SK-N-SH treated with all-trans-retinoic acid at 6 μM for 48 hours (cell line): ENCODE measurements at regions not wholly inside any gene's neighbourhood (a gene's known extent, or its start where the extent isn't known, plus 50 kb on each side); places are given as distances from the start of the nearest gene placed in this dataset.

Source experiments
- ATAC-seq: fragments of 200-7000 bp; cut with Tn5 transposase; 3 replicates; pipeline ENCODE4 v1.9.1; 2020; ENCODE audit warnings: mild to moderate bottlenecking, moderate library complexity
- ARNTL ChIP-seq: fragments of 450-650 bp; formaldehyde crosslinking; IDR thresholded peaks from 2 replicates; pipeline ENCODE4 v1.5.0; 2020; ENCODE audit warnings: low read depth, mild to moderate bottlenecking, moderate library complexity, borderline replicate concordance
- BACH2 ChIP-seq: fragments of 250-450 bp; sonication (Bioruptor Pico); IDR thresholded peaks from 2 replicates; pipeline ENCODE4 v1.9.0; 2021; ENCODE audit warnings: mild to moderate bottlenecking, borderline replicate concordance
- CREB5 ChIP-seq: fragments of 250-450 bp; sonication (Bioruptor Pico); IDR thresholded peaks from 2 replicates; pipeline ENCODE4 v1.5.1; 2020; ENCODE audit warnings: low read depth, mild to moderate bottlenecking, moderate library complexity
- CSDC2 ChIP-seq: fragments of 250-450 bp; sonication (Bioruptor Pico); IDR thresholded peaks from 2 replicates; pipeline ENCODE4 v1.5.0; 2020; ENCODE audit warnings: mild to moderate bottlenecking, moderate library complexity
- CSRNP3 ChIP-seq: fragments of 250-450 bp; sonication (Bioruptor Pico); IDR thresholded peaks from 2 replicates; pipeline ENCODE4 v1.5.1; 2021; ENCODE audit warnings: mild to moderate bottlenecking, moderate library complexity
- ESRRG ChIP-seq: fragments of 250-450 bp; sonication (Bioruptor Pico); IDR thresholded peaks from 2 replicates; pipeline ENCODE4 v1.6.1; 2021; ENCODE audit warnings: mild to moderate bottlenecking
- GLIS3 ChIP-seq: fragments of 250-450 bp; sonication (Bioruptor Pico); IDR thresholded peaks from 2 replicates; pipeline ENCODE4 v1.5.0; 2020; ENCODE audit warnings: mild to moderate bottlenecking, moderate library complexity
- OSR1 ChIP-seq: fragments of 250-450 bp; sonication (Bioruptor Pico); IDR thresholded peaks from 2 replicates; pipeline ENCODE4 v1.8.0; 2022; ENCODE audit warnings: moderate library complexity, mild to moderate bottlenecking, inconsistent platforms
- PATZ1 ChIP-seq: fragments of 250-450 bp; sonication (Bioruptor Pico); IDR thresholded peaks from 2 replicates; pipeline ENCODE4 v1.8.0; 2020; ENCODE audit warnings: mild to moderate bottlenecking, moderate library complexity, borderline replicate concordance
- PPARA ChIP-seq: fragments of 250-450 bp; sonication (Bioruptor Pico); IDR thresholded peaks from 2 replicates; pipeline ENCODE4 v1.5.0; 2020; ENCODE audit warnings: mild to moderate bottlenecking, borderline replicate concordance
- SNAI2 ChIP-seq: fragments of 250-450 bp; sonication (Bioruptor Pico); IDR thresholded peaks from 2 replicates; pipeline ENCODE4 v1.5.0; 2020; ENCODE audit warnings: mild to moderate bottlenecking, moderate library complexity
- TCF4 ChIP-seq: fragments of 250-450 bp; sonication (Bioruptor Pico); IDR thresholded peaks from 2 replicates; pipeline ENCODE4 v1.8.0; 2021; ENCODE audit warnings: mild to moderate bottlenecking, moderate library complexity, borderline replicate concordance
- TOX ChIP-seq: fragments of 250-450 bp; sonication (Bioruptor Pico); IDR thresholded peaks from 2 replicates; pipeline ENCODE4 v1.8.0; 2021; ENCODE audit warnings: mild to moderate bottlenecking, moderate library complexity, borderline replicate concordance
- TSHZ2 ChIP-seq: fragments of 250-450 bp; sonication (Bioruptor Pico); IDR thresholded peaks from 2 replicates; pipeline ENCODE4 v1.5.0; 2020; ENCODE audit warnings: mild to moderate bottlenecking, moderate library complexity
- ZFP3 ChIP-seq: fragments of 250-450 bp; sonication (Bioruptor Pico); IDR thresholded peaks from 2 replicates; pipeline ENCODE4 v1.5.0; 2020; ENCODE audit warnings: mild to moderate bottlenecking, moderate library complexity
- ZFP30 ChIP-seq: fragments of 450-650 bp; formaldehyde crosslinking; IDR thresholded peaks from 2 replicates; pipeline ENCODE4 v1.5.0; 2022; ENCODE audit warnings: mild to moderate bottlenecking, moderate library complexity
- ZNF70 ChIP-seq: fragments of 450-650 bp; formaldehyde crosslinking; IDR thresholded peaks from 2 replicates; pipeline ENCODE4 v1.5.0; 2020; ENCODE audit warnings: mild to moderate bottlenecking, moderate library complexity
- ZNF8 ChIP-seq: fragments of 450-650 bp; formaldehyde crosslinking; IDR thresholded peaks from 2 replicates; pipeline ENCODE4 v1.5.0; 2020; ENCODE audit warnings: mild to moderate bottlenecking, moderate library complexity

GRCh38 chr6:121809211-121809610 lies 373.8 kb downstream of the GJA1 start:
- no peak for ATAC-seq
- no peak for TF ChIP-seq OSR1 (CRISPR knock-in tag)
- no peak for TF ChIP-seq GLIS3 (CRISPR knock-in tag)
- no peak for TF ChIP-seq ZNF8 (CRISPR knock-in tag)
- no peak for TF ChIP-seq TOX
- no peak for TF ChIP-seq CSDC2 (CRISPR knock-in tag)
- no peak for TF ChIP-seq ZFP3 (CRISPR knock-in tag)
- no peak for TF ChIP-seq CREB5 (CRISPR knock-in tag)
- no peak for TF ChIP-seq ARNTL
- no peak for TF ChIP-seq SNAI2
- TF ChIP-seq ESRRG (CRISPR knock-in tag): no peak
- no peak for TF ChIP-seq BACH2 (CRISPR knock-in tag)

- no peak for TF ChIP-seq ZFP30 (CRISPR knock-in tag)
- TF ChIP-seq TSHZ2 (CRISPR knock-in tag): no peak
- no peak for TF ChIP-seq ESRRG (CRISPR knock-in tag)
- TF ChIP-seq CREB5 (CRISPR knock-in tag): no peak
- no peak for TF ChIP-seq TCF4 (CRISPR knock-in tag)
- TF ChIP-seq TOX: no peak
- TF ChIP-seq ZNF70 (CRISPR knock-in tag): no peak
- peak; percentile 48; the same call in 2 of the 3 replicates for ATAC-seq
These were observed 374.9 kb downstream of the GJA1 start for GRCh38 chr6:121810158-121811032.

- ATAC-seq: no peak
- TF ChIP-seq CSDC2 (CRISPR knock-in tag): no peak
- TF ChIP-seq GLIS3 (CRISPR knock-in tag): no peak
- no peak for TF ChIP-seq CREB5 (CRISPR knock-in tag)
- no peak for TF ChIP-seq CSRNP3 (CRISPR knock-in tag)
These were observed 375.7 kb downstream of the GJA1 start for GRCh38 chr6:121811106-121811505.

GRCh38 chr6:121816361-121816760 lies 380.9 kb downstream of the GJA1 start:
- no peak for ATAC-seq
- TF ChIP-seq TSHZ2 (CRISPR knock-in tag): no peak
- TF ChIP-seq PPARA (CRISPR knock-in tag): no peak
- TF ChIP-seq CREB5 (CRISPR knock-in tag): no peak
- no peak for TF ChIP-seq SNAI2
- TF ChIP-seq PATZ1 (CRISPR knock-in tag): no peak
